Right atrium auricular region (tissue), 2 donors: ENCODE measurements at regions not wholly inside any gene's neighbourhood (a gene's known extent, or its start where the extent isn't known, plus 50 kb on each side); places are given as distances from the start of the nearest gene placed in this dataset.

ENCODE experiments used
- DNase-seq: peaks from one replicate; pipeline ENCODE4 v3.0.0-alpha.2; 2019; ENCODE audit warnings: low spot score
- H3K27ac ChIP-seq, 2 donors: fragments of 200-600 bp; sonication (generic); 1 replicate in 1 of 2; 2 replicates in 1 of 2; pipeline ENCODE4 v1.5.1; 2016 to 2019
- H3K27me3 ChIP-seq, 2 donors: fragments of 200-600 bp; sonication (generic); one replicate each; pipeline versions ENCODE4 v1.5.1 to v1.6.0; 2017 to 2019
- H3K36me3 ChIP-seq: fragments of 200-600 bp; sonication (generic); one replicate; pipeline ENCODE4 v1.5.1; 2016
- H3K4me1 ChIP-seq, 2 donors: fragments of 200-600 bp; sonication (generic); one replicate each; pipeline versions ENCODE4 v1.5.1 to v1.6.0; 2017 to 2019
- H3K4me3 ChIP-seq, 2 donors: fragments of 200-600 bp; sonication (generic); 1 replicate in 1 of 2; 2 replicates in 1 of 2; pipeline ENCODE4 v1.5.1; 2017 to 2019; ENCODE audit warnings: mild to moderate bottlenecking in 1 of 2, moderate library complexity in 1 of 2
- H3K9me3 ChIP-seq, 2 donors: fragments of 200-600 bp; sonication (generic); one replicate each; pipeline ENCODE4 v1.5.1; 2019
- TF ChIP-seq, protein P1 (sequence below), 2 donors: fragments of 200-600 bp; sonication (generic); IDR thresholded peaks; one replicate each; pipeline ENCODE4 v1.5.1; 2019; ENCODE audit warnings: antibody characterized with exemption in 2 of 2

DNA sequence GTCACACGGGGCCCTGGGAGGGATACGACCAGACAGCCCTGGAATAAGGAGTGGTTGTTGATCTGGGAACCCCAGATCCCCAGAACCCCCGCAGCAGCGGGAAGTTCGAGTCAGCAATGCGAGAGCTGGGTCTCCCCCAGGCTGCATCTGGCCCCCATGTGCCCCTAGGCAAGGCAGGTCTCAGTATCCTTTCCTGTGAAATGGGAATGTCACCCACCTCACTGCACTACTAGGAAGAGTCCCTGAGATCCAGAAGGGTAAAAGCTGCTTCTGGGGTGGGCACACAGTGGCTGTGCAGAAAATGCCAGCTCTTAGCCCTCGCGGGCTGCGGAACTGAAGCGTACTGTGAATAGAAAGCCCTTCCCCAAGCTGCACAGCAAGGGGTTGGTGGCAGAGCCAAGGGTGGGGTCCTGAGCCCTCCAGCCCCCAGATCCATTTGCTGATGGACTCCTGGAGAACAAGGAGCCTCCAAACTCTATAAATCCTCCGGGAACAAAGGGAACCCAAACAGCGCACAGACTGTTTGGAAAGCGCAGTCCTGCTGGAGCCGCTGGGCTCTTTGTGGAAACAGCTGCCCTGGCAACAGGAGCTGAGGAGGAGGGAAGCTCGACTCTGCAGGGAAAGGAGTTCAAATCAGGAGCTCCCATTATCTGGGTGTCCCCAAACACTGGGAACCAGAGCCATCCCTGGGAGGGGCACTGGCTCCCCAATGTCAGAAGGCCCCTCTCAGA, 68.2 kb upstream of the SHISAL1 start:
- no peaks in the 10 kb centered on the region for H3K4me1 ChIP-seq
- H3K27ac ChIP-seq: no peak overlapping the region
- H3K36me3 ChIP-seq: no peaks in the 10 kb centered on the region
- H3K9me3 ChIP-seq: peaks cover 0 to 12% of the 10 kb centered on the region in 2 donors
- TF ChIP-seq, protein P1, sequence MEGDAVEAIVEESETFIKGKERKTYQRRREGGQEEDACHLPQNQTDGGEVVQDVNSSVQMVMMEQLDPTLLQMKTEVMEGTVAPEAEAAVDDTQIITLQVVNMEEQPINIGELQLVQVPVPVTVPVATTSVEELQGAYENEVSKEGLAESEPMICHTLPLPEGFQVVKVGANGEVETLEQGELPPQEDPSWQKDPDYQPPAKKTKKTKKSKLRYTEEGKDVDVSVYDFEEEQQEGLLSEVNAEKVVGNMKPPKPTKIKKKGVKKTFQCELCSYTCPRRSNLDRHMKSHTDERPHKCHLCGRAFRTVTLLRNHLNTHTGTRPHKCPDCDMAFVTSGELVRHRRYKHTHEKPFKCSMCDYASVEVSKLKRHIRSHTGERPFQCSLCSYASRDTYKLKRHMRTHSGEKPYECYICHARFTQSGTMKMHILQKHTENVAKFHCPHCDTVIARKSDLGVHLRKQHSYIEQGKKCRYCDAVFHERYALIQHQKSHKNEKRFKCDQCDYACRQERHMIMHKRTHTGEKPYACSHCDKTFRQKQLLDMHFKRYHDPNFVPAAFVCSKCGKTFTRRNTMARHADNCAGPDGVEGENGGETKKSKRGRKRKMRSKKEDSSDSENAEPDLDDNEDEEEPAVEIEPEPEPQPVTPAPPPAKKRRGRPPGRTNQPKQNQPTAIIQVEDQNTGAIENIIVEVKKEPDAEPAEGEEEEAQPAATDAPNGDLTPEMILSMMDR (IDR thresholded peaks at IDR 0.05): no peak
- H3K27me3 ChIP-seq: no peaks in the 10 kb centered on the region
- DNase-seq: no peak
- no peak overlapping the region for H3K4me3 ChIP-seq

DNA sequence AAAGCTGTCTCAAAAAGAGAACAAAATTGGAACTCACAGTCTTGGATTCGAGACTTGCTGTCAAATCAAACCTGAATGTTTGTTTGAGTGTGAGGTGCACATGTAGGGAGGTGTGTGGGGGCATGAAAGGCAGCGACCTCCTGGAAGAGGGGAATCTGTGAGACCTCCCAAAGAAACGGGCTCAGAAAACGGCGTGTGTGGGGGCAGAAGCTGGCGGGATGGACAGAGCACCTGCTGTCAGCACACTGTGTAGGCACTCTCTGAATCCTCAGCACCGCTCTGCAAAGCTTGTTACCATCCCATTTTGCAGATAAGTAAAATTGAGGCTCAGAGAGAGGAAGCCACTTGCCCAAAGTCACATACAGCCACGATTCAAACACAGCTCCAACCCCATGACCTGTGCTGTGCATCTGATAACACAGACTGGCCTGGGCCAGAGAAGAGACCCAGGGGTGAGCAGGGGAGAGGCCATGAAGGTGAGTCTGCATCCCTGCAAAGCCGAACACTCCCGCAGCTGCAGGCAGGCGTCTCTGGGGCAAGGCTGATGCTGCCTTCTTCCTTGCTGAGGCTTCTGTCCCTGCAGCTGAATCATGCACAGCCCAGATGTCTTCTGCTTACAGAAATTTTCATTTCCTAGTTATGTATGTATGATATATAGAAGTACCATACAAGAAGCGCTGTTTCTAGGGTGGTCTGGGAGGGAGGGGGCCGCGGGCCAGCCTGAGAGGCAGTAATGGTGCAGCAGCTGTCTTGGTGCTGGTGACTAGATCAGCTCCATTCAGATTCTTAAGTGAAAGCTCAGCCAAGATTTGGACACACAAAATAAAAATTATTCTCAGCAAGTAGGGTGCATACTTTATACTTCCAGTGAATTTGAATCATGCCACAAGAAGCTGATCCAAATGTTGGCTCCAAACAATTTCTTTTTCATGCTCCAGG, 67.3 kb upstream of the SHISAL1 start:
- no peak overlapping the region for H3K4me3 ChIP-seq
- peaks cover 0 to 20% of the 10 kb centered on the region in 2 donors for H3K9me3 ChIP-seq
- no peaks in the 10 kb centered on the region for H3K36me3 ChIP-seq
- H3K4me1 ChIP-seq: no peaks in the 10 kb centered on the region
- DNase-seq: no peak
- no peaks in the 10 kb centered on the region for H3K27me3 ChIP-seq
- H3K27ac ChIP-seq: no peak overlapping the region
- TF ChIP-seq, protein P1 (IDR thresholded peaks at IDR 0.05): no peak

GRCh38 chr22:44378380-44378779, 65.6 kb upstream of the SHISAL1 start:
- Histone ChIP-seq H3K9me3 (peaks cover 0 to 29% of the 10 kb centered on the region in 2 donors), H3K27ac (no peak overlapping the region), H3K4me3 (no peak overlapping the region), H3K27me3 (no peaks in the 10 kb centered on the region), H3K36me3 (no peaks in the 10 kb centered on the region), H3K4me1 (no peaks in the 10 kb centered on the region)
- TF ChIP-seq, protein P1 (IDR thresholded peaks at IDR 0.05): no peak
- no peak for DNase-seq

- Histone ChIP-seq H3K27me3 (no peaks in the 10 kb centered on the region), H3K4me1 (no peaks in the 10 kb centered on the region), H3K27ac (no peak overlapping the region), H3K4me3 (no peak overlapping the region), H3K36me3 (no peaks in the 10 kb centered on the region), H3K9me3 (peaks cover 0 to 29% of the 10 kb centered on the region in 2 donors)
- TF ChIP-seq, protein P1 (IDR thresholded peaks at IDR 0.05): no peak
- no peak for DNase-seq
Observed at GRCh38 chr22:44375451-44375850, 62.7 kb upstream of the SHISAL1 start.

DNA sequence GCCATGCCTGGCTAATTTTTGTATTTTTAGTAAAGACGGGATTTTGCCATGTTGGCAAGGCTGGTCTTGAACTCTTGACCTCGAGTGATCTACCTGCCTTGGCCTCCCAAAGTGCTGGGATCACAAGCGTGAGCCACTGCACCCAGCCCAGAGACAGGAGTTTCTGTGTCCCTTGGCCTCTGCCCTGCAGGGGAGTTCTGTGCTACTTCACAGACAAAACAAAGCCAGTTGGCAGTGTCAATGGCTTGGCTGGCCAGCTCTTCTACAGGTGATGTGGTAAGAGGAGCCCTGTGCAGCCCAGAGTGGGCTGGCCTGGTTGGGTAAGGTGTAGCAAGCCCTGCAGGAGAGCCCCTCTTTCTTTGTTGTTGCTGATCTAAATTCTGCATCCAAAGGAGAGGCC, 60.5 kb upstream of the SHISAL1 start:
- Histone ChIP-seq H3K27ac (no peak overlapping the region), H3K4me1 (no peaks in the 10 kb centered on the region), H3K27me3 (no peaks in the 10 kb centered on the region), H3K4me3 (no peak overlapping the region), H3K36me3 (no peaks in the 10 kb centered on the region), H3K9me3 (peaks cover 0 to 29% of the 10 kb centered on the region in 2 donors)
- TF ChIP-seq, protein P1 (IDR thresholded peaks at IDR 0.05): no peak
- DNase-seq: no peak
